Ascending aorta (tissue), 2 donors: ENCODE measurements at regions not wholly inside any gene's neighbourhood (a gene's known extent, or its start where the extent isn't known, plus 50 kb on each side); places are given as distances from the start of the nearest gene placed in this dataset.
A peak's percentile ranks its signal among the peaks of the same experiment; 100 is the strongest.

Experiments used
- DNase-seq, 2 donors: peaks; one replicate each; pipeline ENCODE4 v3.0.0-alpha.2; 2019; ENCODE audit warnings: low spot score in 2 of 2
- H3K27ac ChIP-seq, 2 donors: fragments of 200-600 bp; sonication (generic); one replicate each; pipeline ENCODE4 v1.5.1; 2016 to 2017; ENCODE audit warnings: mild to moderate bottlenecking in 1 of 2
- H3K27me3 ChIP-seq: fragments of 200-600 bp; sonication (generic); one replicate; pipeline ENCODE4 v1.5.1; 2017
- H3K36me3 ChIP-seq, 2 donors: fragments of 200-600 bp; sonication (generic); one replicate each; pipeline ENCODE4 v1.5.1; 2016
- H3K4me1 ChIP-seq, 2 donors: fragments of 200-600 bp; sonication (generic); one replicate each; pipeline ENCODE4 v1.5.1; 2016 to 2017; ENCODE audit warnings: mild to moderate bottlenecking in 1 of 2
- H3K4me3 ChIP-seq, 2 donors: fragments of 200-600 bp; sonication (generic); one replicate each; pipeline ENCODE4 v1.5.1; 2016 to 2017; ENCODE audit warnings: mild to moderate bottlenecking in 1 of 2
- H3K9me3 ChIP-seq, 2 donors: fragments of 200-600 bp; sonication (generic); one replicate each; pipeline ENCODE4 v1.5.1; 2016
- intact Hi-C: fragments of 100-400 bp; cut with DNase I; formaldehyde crosslinking; loops from one replicate; pipeline ENCODE4 v1.15.1; 2023
- TF ChIP-seq, protein P1 (sequence below), 3 experiments: fragments of 200-600 bp in 2 of 3; fragments of 450-650 bp in 1 of 3; sonication (generic) in 2 of 3; IDR thresholded peaks; one replicate each; pipeline ENCODE4 v1.5.1; 2016 to 2019; ENCODE audit warnings: antibody characterized with exemption in 3 of 3, mild to moderate bottlenecking in 1 of 3, moderate library complexity in 1 of 3

- H3K36me3 ChIP-seq = no peaks in the 10 kb centered on the region
- TF ChIP-seq, protein P1, sequence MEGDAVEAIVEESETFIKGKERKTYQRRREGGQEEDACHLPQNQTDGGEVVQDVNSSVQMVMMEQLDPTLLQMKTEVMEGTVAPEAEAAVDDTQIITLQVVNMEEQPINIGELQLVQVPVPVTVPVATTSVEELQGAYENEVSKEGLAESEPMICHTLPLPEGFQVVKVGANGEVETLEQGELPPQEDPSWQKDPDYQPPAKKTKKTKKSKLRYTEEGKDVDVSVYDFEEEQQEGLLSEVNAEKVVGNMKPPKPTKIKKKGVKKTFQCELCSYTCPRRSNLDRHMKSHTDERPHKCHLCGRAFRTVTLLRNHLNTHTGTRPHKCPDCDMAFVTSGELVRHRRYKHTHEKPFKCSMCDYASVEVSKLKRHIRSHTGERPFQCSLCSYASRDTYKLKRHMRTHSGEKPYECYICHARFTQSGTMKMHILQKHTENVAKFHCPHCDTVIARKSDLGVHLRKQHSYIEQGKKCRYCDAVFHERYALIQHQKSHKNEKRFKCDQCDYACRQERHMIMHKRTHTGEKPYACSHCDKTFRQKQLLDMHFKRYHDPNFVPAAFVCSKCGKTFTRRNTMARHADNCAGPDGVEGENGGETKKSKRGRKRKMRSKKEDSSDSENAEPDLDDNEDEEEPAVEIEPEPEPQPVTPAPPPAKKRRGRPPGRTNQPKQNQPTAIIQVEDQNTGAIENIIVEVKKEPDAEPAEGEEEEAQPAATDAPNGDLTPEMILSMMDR (IDR thresholded peaks at IDR 0.05) = no peak
- no peak overlapping the region for H3K27ac ChIP-seq
- DNase-seq = no peak
- H3K4me3 ChIP-seq = no peak overlapping the region
- intact Hi-C loops = no loop called here
- H3K9me3 ChIP-seq = no peaks in the 10 kb centered on the region
- no peaks in the 10 kb centered on the region for H3K27me3 ChIP-seq
- no peaks in the 10 kb centered on the region for H3K4me1 ChIP-seq
These were observed 190.9 kb upstream of the S100G start for GRCh38 chrX:16459008-16459407.

DNA sequence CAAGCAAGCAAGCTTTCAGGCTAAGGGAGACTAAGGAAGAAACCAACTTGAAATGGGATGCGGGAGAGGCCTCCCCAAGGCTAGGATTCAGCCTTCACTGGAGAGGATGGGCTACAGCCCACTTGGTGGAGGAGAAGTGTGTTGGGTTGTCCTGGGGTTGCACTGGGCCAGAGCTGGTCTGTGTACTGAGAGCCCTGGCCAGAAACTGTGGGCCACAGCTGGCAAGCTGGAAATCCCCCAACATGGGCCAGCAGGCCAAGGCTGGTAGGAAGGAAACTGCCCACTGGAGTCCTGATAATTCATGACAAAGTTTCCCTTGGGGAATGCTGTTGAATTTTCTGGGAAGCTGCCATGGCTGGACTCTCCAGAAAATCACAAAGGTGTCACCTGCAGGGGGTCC lies 188.0 kb upstream of the S100G start:
- no peaks in the 10 kb centered on the region for H3K36me3 ChIP-seq
- no peak overlapping the region for H3K4me3 ChIP-seq
- H3K9me3 ChIP-seq = no peaks in the 10 kb centered on the region
- no peaks in the 10 kb centered on the region for H3K27me3 ChIP-seq
- intact Hi-C loops = no loop called here
- no peaks in the 10 kb centered on the region for H3K4me1 ChIP-seq
- H3K27ac ChIP-seq = peak overlapping the region in 1 of 2 donors; percentile 38
- no peak for DNase-seq
- TF ChIP-seq, protein P1 (IDR thresholded peaks at IDR 0.05) = no peak

- Histone ChIP-seq H3K27ac (peak overlapping the region; percentile 23 to 38), H3K36me3 (no peaks in the 10 kb centered on the region), H3K9me3 (no peaks in the 10 kb centered on the region), H3K4me1 (no peaks in the 10 kb centered on the region), H3K27me3 (no peaks in the 10 kb centered on the region), H3K4me3 (no peak overlapping the region)
- DNase-seq = peak in 1 of 2 donors; percentile 72
- TF ChIP-seq, protein P1 (IDR thresholded peaks at IDR 0.05) = no peak
- intact Hi-C loops = no loop called here
These were observed 187.0 kb upstream of the S100G start for GRCh38 chrX:16462912-16463311.

- no peak for DNase-seq
- H3K9me3 ChIP-seq = no peaks in the 10 kb centered on the region
- no peaks in the 10 kb centered on the region for H3K36me3 ChIP-seq
- no peaks in the 10 kb centered on the region for H3K27me3 ChIP-seq
- intact Hi-C loops = no loop called here
- H3K4me1 ChIP-seq = no peaks in the 10 kb centered on the region
- H3K4me3 ChIP-seq = no peak overlapping the region
- TF ChIP-seq, protein P1 (IDR thresholded peaks at IDR 0.05) = no peak
- H3K27ac ChIP-seq = no peak overlapping the region
These were observed 185.6 kb upstream of the S100G start for GRCh38 chrX:16464369-16464768.

- Histone ChIP-seq H3K4me1 (no peaks in the 10 kb centered on the region), H3K9me3 (no peaks in the 10 kb centered on the region), H3K27ac (no peak overlapping the region), H3K27me3 (no peaks in the 10 kb centered on the region), H3K4me3 (no peak overlapping the region), H3K36me3 (no peaks in the 10 kb centered on the region)
- no peak for DNase-seq
- intact Hi-C loops = no loop called here
- TF ChIP-seq, protein P1 (IDR thresholded peaks at IDR 0.05) = no peak
These were observed 184.7 kb upstream of the S100G start for GRCh38 chrX:16465081-16465876.
